H9 (cell line): ENCODE measurements at regions not wholly inside any gene's neighbourhood (a gene's known extent, or its start where the extent isn't known, plus 50 kb on each side); places are given as distances from the start of the nearest gene placed in this dataset.

Experiments
- DNase-seq: peaks from one replicate; pipeline ENCODE4 v3.0.0-alpha.2; 2017
- H2AFZ ChIP-seq: one replicate; pipeline ENCODE4 v1.6.1; 2013; ENCODE audit warnings: mild to moderate bottlenecking, low read length, control low read depth, moderate library complexity
- H2AK5ac ChIP-seq: 2 replicates; pipeline ENCODE4 v1.6.1; 2013; ENCODE audit warnings: low read length, control low read depth, mixed read lengths; ENCODE audit not compliant: insufficient read length
- H2BK120ac ChIP-seq: one replicate; pipeline ENCODE4 v1.6.1; 2013; ENCODE audit warnings: low read depth, mild to moderate bottlenecking, low read length, control low read depth, inconsistent platforms; ENCODE audit not compliant: poor library complexity, severe bottlenecking
- H2BK12ac ChIP-seq: 2 replicates; pipeline ENCODE4 v1.6.1; 2013; ENCODE audit warnings: low read length, control low read depth, mixed read lengths, low read depth; ENCODE audit not compliant: insufficient read length
- H2BK15ac ChIP-seq: 2 replicates; pipeline ENCODE4 v1.6.1; 2013; ENCODE audit warnings: low read depth, low read length, control low read depth
- H2BK20ac ChIP-seq: one replicate; pipeline ENCODE4 v1.6.1; 2013; ENCODE audit warnings: low read depth, mild to moderate bottlenecking, low read length, control low read depth, inconsistent platforms; ENCODE audit not compliant: poor library complexity, severe bottlenecking
- H2BK5ac ChIP-seq: 2 replicates; pipeline ENCODE4 v1.6.1; 2013; ENCODE audit warnings: low read length, control low read depth, mixed read lengths; ENCODE audit not compliant: insufficient read length
- H3K14ac ChIP-seq: 2 replicates; pipeline ENCODE4 v1.6.1; 2013; ENCODE audit warnings: low read length, control low read depth; ENCODE audit not compliant: insufficient read depth
- H3K18ac ChIP-seq: 2 replicates; pipeline ENCODE4 v1.6.1; 2013; ENCODE audit warnings: low read depth, mild to moderate bottlenecking, mixed read lengths, low read length, control low read depth; ENCODE audit not compliant: insufficient read length
- H3K23ac ChIP-seq: 2 replicates; pipeline ENCODE4 v1.6.1; 2013; ENCODE audit warnings: low read length, control low read depth, mixed read lengths, low read depth; ENCODE audit not compliant: insufficient read length
- H3K23me2 ChIP-seq: 2 replicates; pipeline ENCODE4 v1.6.1; 2013; ENCODE audit warnings: low read depth, mild to moderate bottlenecking, mixed read lengths, low read length, control low read depth; ENCODE audit not compliant: insufficient read length, poor library complexity, severe bottlenecking
- H3K27ac ChIP-seq: 2 replicates; pipeline ENCODE4 v1.5.1; 2013; ENCODE audit warnings: low read length, control low read depth, mixed read lengths, low read depth; ENCODE audit not compliant: insufficient read length
- H3K27me3 ChIP-seq: 2 replicates; pipeline ENCODE4 v1.6.1; 2013; ENCODE audit warnings: low read length, control low read depth, inconsistent platforms; ENCODE audit not compliant: insufficient read depth
- H3K4ac ChIP-seq: 2 replicates; pipeline ENCODE4 v1.6.1; 2013; ENCODE audit warnings: low read depth, mild to moderate bottlenecking, control low read depth, inconsistent platforms, low read length, moderate library complexity
- H3K4me1 ChIP-seq: 2 replicates; pipeline ENCODE4 v1.6.1; 2013; ENCODE audit warnings: low read length, control low read depth, inconsistent platforms; ENCODE audit not compliant: insufficient read depth
- H3K4me2 ChIP-seq: 2 replicates; pipeline ENCODE4 v1.6.1; 2013; ENCODE audit warnings: low read length, control low read depth, mixed read lengths; ENCODE audit not compliant: insufficient read length, insufficient read depth
- H3K56ac ChIP-seq: 2 replicates; pipeline ENCODE4 v1.6.1; 2013; ENCODE audit warnings: low read depth, mild to moderate bottlenecking, mixed read lengths, low read length, control low read depth; ENCODE audit not compliant: insufficient read length
- H3K79me1 ChIP-seq: 2 replicates; pipeline ENCODE4 v1.6.1; 2013; ENCODE audit warnings: low read depth, mild to moderate bottlenecking, moderate library complexity, low read length, control low read depth, inconsistent platforms; ENCODE audit not compliant: insufficient read depth, poor library complexity, severe bottlenecking
- H3K79me2 ChIP-seq: 2 replicates; pipeline ENCODE4 v1.6.1; 2013; ENCODE audit warnings: low read length, control low read depth, inconsistent platforms; ENCODE audit not compliant: insufficient read depth
- H3K9ac ChIP-seq: 2 replicates; pipeline ENCODE4 v1.6.1; 2013; ENCODE audit warnings: low read length, control low read depth, mixed read lengths; ENCODE audit not compliant: insufficient read length; ENCODE audit errors: extremely low read depth
- H3K9me3 ChIP-seq: one replicate; pipeline ENCODE4 v1.6.1; 2013; ENCODE audit warnings: low read depth, low read length, inconsistent platforms; ENCODE audit not compliant: control insufficient read depth
- H3T11ph ChIP-seq: one replicate; pipeline ENCODE4 v1.6.1; 2013; ENCODE audit warnings: mild to moderate bottlenecking, low read length, control low read depth, inconsistent platforms
- H4K20me1 ChIP-seq: one replicate; pipeline ENCODE4 v1.6.1; 2013; ENCODE audit not compliant: control insufficient read depth, insufficient read length, insufficient read depth
- H4K5ac ChIP-seq: 2 replicates; pipeline ENCODE4 v1.6.1; 2013; ENCODE audit warnings: low read depth, mild to moderate bottlenecking, mixed read lengths, low read length, control low read depth; ENCODE audit not compliant: insufficient read length
- H4K8ac ChIP-seq: replicated peaks from 2 replicates; pipeline ENCODE4 v1.6.1; 2013; ENCODE audit warnings: low read length, control low read depth, mixed read lengths, low read depth; ENCODE audit not compliant: insufficient read length
- H4K91ac ChIP-seq: 2 replicates; pipeline ENCODE4 v1.6.1; 2013; ENCODE audit warnings: low read depth, mild to moderate bottlenecking, moderate library complexity, mixed read lengths, low read length, control low read depth; ENCODE audit not compliant: insufficient read length
- H3K27ac Mint-ChIP-seq, 3 experiments: 2 replicates in 2 of 3; 3 replicates in 1 of 3; pipeline ENCODE4 v1.8.0; 2020 to 2021; ENCODE audit warnings: mixed read lengths in 3 of 3, mild to moderate bottlenecking in 1 of 3, moderate library complexity in 1 of 3
- H3K27me3 Mint-ChIP-seq: 2 replicates; pipeline ENCODE4 v1.8.0; 2021; ENCODE audit warnings: low read depth, mild to moderate bottlenecking, moderate library complexity, mixed read lengths
- H3K36me3 Mint-ChIP-seq, 3 experiments: 2 replicates in 2 of 3; 3 replicates in 1 of 3; pipeline ENCODE4 v1.8.0; 2020 to 2021; ENCODE audit warnings: low read depth in 3 of 3, mixed read lengths in 3 of 3; ENCODE audit not compliant: insufficient read depth in 1 of 3
- H3K4me1 Mint-ChIP-seq, 2 experiments: 2 replicates each; pipeline ENCODE4 v1.8.0; 2020; ENCODE audit warnings: mixed read lengths in 2 of 2
- H3K4me3 Mint-ChIP-seq, 2 experiments: 2 replicates in 1 of 2; 3 replicates in 1 of 2; pipeline ENCODE4 v1.8.0; 2020 to 2021; ENCODE audit warnings: mild to moderate bottlenecking in 2 of 2, mixed read lengths in 2 of 2, moderate library complexity in 1 of 2
- H3K9me3 Mint-ChIP-seq, 2 experiments: 2 replicates in 1 of 2; 3 replicates in 1 of 2; pipeline ENCODE4 v1.8.0; 2020; ENCODE audit warnings: mild to moderate bottlenecking in 2 of 2, mixed read lengths in 2 of 2, moderate library complexity in 1 of 2
- WGBS: extraction: QIAGEN DNeasy Blood & Tissue Kit; methylation state at CpG from one replicate; pipeline ENCODE4 v1.1.7; 2013; ENCODE audit warnings: missing lambda C conversion rate, low lambda C conversion rate, mixed read lengths; ENCODE audit not compliant: insufficient read length; ENCODE audit errors: extremely low coverage; 5-methylcytosine and 5-hydroxymethylcytosine counted together
- TF ChIP-seq, protein P1 (sequence below): fragments of 200-600 bp; sonication (generic); conservative IDR thresholded peaks from 3 replicates; pipeline ENCODE4 v1.8.0; 2021; ENCODE audit warnings: antibody characterized with exemption, mild to moderate bottlenecking

DNA sequence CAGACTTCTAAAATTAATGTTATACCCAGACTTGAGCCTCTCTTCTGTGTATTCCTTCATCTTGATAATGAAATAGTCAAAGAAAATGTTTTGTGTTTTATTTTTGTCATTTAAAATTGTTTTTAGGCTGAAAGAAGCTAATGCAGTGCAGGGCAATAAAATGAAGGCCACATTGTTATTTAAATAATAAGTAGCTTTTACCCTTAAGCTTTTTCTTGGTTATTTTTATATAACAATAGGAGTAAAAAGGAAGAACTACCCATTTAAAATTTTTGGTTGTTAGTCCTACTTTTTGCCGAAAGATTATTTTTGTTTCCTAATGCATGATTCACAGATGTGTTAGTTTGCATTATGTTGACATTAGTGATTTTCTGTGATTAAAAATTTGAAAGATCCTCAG lies 181.0 kb upstream of the MEOX2 start:
- Histone ChIP-seq H3K56ac (no peak overlapping the region), H2BK5ac (no peak overlapping the region), H4K5ac (no peak overlapping the region), H2BK12ac (no peak overlapping the region), H4K8ac (no peak overlapping the region), H2BK20ac (no peak overlapping the region), H2AK5ac (no peak overlapping the region), H2BK120ac (no peak overlapping the region), H3K9ac (no peak overlapping the region), H4K91ac (no peak overlapping the region), H4K20me1 (no peaks in the 10 kb centered on the region), H3K27ac (no peak overlapping the region), H3K14ac (no peak overlapping the region), H3K4me1 (no peaks in the 10 kb centered on the region), H3K79me2 (no peaks in the 10 kb centered on the region), H3K27me3 (no peaks in the 10 kb centered on the region), H3K4me2 (no peak overlapping the region), H3K23me2 (no peaks in the 10 kb centered on the region), H3T11ph (no peak overlapping the region), H3K23ac (no peak overlapping the region), H3K79me1 (no peaks in the 10 kb centered on the region), H3K9me3 (no peaks in the 10 kb centered on the region), H2BK15ac (no peak overlapping the region), H3K18ac (no peak overlapping the region), H3K4ac (no peak overlapping the region), H2AFZ (no peak overlapping the region)
- Mint-ChIP-seq H3K27me3 (no peaks in the 10 kb centered on the region), H3K4me1 (peaks cover 5 to 9% of the 10 kb centered on the region in 2 experiments), H3K36me3 (no peaks in the 10 kb centered on the region), H3K9me3 (no peaks in the 10 kb centered on the region; a peak in 1 of 5 replicates), H3K27ac (no peak overlapping the region), H3K4me3 (no peak overlapping the region)
- DNase-seq = no peak
- WGBS = no CpG with 5 or more reads among the region's 1 CpG
- TF ChIP-seq, protein P1, sequence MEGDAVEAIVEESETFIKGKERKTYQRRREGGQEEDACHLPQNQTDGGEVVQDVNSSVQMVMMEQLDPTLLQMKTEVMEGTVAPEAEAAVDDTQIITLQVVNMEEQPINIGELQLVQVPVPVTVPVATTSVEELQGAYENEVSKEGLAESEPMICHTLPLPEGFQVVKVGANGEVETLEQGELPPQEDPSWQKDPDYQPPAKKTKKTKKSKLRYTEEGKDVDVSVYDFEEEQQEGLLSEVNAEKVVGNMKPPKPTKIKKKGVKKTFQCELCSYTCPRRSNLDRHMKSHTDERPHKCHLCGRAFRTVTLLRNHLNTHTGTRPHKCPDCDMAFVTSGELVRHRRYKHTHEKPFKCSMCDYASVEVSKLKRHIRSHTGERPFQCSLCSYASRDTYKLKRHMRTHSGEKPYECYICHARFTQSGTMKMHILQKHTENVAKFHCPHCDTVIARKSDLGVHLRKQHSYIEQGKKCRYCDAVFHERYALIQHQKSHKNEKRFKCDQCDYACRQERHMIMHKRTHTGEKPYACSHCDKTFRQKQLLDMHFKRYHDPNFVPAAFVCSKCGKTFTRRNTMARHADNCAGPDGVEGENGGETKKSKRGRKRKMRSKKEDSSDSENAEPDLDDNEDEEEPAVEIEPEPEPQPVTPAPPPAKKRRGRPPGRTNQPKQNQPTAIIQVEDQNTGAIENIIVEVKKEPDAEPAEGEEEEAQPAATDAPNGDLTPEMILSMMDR = no peak
